Neural crest cell (in vitro differentiated cells): ENCODE measurements at regions not wholly inside any gene's neighbourhood (a gene's known extent, or its start where the extent isn't known, plus 50 kb on each side); places are given as distances from the start of the nearest gene placed in this dataset.

Experiments
- DNase-seq: peaks from one replicate; pipeline ENCODE4 v3.0.0; 2021; ENCODE audit warnings: low read depth, mixed read lengths, low spot score
- H3K27ac Mint-ChIP-seq: one replicate; pipeline ENCODE4 v1.8.0; 2021; ENCODE audit warnings: mild to moderate bottlenecking, mixed read lengths; ENCODE audit not compliant: unreplicated experiment
- H3K27me3 Mint-ChIP-seq: 2 replicates; pipeline ENCODE4 v1.8.0; 2021; ENCODE audit warnings: low read depth, mild to moderate bottlenecking, mixed read lengths
- H3K36me3 Mint-ChIP-seq: 2 replicates; pipeline ENCODE4 v1.8.0; 2021; ENCODE audit warnings: low read depth, mild to moderate bottlenecking, mixed read lengths
- H3K4me1 Mint-ChIP-seq: 2 replicates; pipeline ENCODE4 v1.8.0; 2021; ENCODE audit warnings: mixed read lengths
- H3K4me3 Mint-ChIP-seq: one replicate; pipeline ENCODE4 v1.8.0; 2021; ENCODE audit warnings: mild to moderate bottlenecking, mixed read lengths
- H3K9me3 Mint-ChIP-seq: 2 replicates; pipeline ENCODE4 v1.8.0; 2021; ENCODE audit warnings: mixed read lengths
- TF ChIP-seq, protein P1 (sequence below): fragments of 200-600 bp; sonication (generic); conservative IDR thresholded peaks from 2 replicates; pipeline ENCODE4 v1.5.0; 2021; ENCODE audit warnings: antibody characterized with exemption, mild to moderate bottlenecking

DNA sequence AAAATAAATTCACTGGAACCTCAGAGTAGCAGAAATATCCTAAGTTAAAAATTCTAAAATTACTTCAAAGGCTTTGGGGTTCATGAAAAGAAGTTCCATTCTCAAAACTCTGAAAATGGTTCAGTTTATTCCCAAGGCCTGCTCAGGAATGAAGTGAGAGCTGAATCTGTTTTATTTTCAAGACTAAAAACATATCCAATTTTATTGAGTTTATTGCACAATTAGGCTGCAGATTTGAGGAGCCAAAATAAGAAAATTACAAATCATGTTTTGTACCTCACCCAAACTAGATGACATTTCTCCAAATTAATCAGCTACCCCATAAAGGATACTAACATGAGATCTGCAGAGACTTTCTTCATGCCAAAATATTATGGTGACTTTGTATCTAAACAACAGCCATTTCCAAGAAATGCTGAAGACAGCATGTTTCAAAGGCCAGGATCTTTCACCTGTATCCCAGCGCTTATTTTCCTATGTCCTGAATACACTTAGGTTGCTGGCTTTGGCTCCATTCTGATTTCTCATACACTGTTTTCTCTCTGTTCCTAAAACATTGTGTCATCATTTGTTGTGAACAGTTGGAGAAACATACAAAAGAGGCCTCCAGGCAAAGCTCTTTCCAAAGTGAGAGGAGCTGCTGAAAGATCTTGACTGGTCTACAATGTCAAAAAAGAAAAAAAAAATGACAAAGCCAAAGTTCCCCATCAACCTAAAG is 85.7 kb upstream of the F13A1 start:
- Mint-ChIP-seq H3K27me3 (no peaks in the 10 kb centered on the region), H3K36me3 (no peaks in the 10 kb centered on the region), H3K4me3 (no peak overlapping the region), H3K4me1 (no peaks in the 10 kb centered on the region), H3K27ac (no peak overlapping the region), H3K9me3 (peaks cover 2% of the 10 kb centered on the region)
- no peak for DNase-seq
- TF ChIP-seq, protein P1, sequence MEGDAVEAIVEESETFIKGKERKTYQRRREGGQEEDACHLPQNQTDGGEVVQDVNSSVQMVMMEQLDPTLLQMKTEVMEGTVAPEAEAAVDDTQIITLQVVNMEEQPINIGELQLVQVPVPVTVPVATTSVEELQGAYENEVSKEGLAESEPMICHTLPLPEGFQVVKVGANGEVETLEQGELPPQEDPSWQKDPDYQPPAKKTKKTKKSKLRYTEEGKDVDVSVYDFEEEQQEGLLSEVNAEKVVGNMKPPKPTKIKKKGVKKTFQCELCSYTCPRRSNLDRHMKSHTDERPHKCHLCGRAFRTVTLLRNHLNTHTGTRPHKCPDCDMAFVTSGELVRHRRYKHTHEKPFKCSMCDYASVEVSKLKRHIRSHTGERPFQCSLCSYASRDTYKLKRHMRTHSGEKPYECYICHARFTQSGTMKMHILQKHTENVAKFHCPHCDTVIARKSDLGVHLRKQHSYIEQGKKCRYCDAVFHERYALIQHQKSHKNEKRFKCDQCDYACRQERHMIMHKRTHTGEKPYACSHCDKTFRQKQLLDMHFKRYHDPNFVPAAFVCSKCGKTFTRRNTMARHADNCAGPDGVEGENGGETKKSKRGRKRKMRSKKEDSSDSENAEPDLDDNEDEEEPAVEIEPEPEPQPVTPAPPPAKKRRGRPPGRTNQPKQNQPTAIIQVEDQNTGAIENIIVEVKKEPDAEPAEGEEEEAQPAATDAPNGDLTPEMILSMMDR = no peak

DNA sequence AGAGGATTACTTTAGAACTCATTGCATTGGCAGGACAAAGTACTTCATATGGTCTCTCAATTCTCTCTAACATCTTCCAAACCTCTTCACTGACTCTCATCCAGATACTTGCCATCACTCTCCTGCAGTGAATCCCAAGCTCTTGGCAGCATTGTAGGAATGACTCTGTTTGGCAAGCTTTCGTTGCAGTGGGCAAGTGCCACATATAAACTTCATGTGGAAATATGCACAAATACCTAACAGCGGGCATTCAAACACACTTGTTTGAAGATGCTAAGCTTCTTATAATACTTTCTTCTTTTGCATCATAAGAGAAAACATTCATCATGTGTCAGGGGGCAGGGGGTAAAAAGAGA is 86.2 kb upstream of the F13A1 start:
- DNase-seq = no peak
- no peak overlapping the region for H3K27ac Mint-ChIP-seq
- H3K36me3 Mint-ChIP-seq = no peaks in the 10 kb centered on the region
- H3K9me3 Mint-ChIP-seq = no peaks in the 10 kb centered on the region
- TF ChIP-seq, protein P1 = no peak
- no peak overlapping the region for H3K4me3 Mint-ChIP-seq
- no peaks in the 10 kb centered on the region for H3K4me1 Mint-ChIP-seq
- H3K27me3 Mint-ChIP-seq = no peaks in the 10 kb centered on the region

DNA sequence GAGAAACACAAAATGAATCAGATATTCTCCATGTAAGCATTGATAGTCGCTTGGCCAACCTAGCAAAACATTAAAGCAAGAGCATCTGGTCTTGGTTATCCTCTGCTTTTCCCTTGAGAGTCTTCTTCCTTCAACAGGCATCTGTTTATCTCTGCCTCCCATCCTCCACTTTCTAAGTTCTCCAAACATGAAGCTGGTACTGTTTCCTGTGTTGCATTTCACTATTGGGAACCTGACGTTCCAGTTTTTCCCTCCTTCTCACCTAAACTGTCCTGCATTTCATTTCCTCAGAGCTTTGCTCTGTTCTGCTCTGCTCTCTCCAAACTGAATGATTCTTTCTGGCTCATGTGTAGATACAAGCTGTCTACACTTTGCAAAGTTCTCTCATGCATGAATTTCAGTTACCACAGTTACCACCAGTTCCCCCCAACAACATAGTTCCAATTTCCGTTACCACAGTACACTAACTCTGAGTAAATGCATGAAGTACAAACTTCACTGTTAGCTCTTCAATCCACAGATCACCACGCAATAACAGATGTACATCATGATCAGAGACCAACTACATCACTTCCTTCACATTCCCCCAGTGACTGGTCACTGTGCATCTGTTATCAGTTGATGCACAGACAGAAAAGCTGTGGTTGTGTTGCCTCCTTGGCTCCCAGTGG is 86.7 kb upstream of the F13A1 start:
- H3K27ac Mint-ChIP-seq = no peak overlapping the region
- no peaks in the 10 kb centered on the region for H3K36me3 Mint-ChIP-seq
- DNase-seq = no peak
- no peak overlapping the region for H3K4me3 Mint-ChIP-seq
- H3K27me3 Mint-ChIP-seq = no peaks in the 10 kb centered on the region
- H3K4me1 Mint-ChIP-seq = no peaks in the 10 kb centered on the region
- no peaks in the 10 kb centered on the region for H3K9me3 Mint-ChIP-seq
- TF ChIP-seq, protein P1 = no peak

DNA sequence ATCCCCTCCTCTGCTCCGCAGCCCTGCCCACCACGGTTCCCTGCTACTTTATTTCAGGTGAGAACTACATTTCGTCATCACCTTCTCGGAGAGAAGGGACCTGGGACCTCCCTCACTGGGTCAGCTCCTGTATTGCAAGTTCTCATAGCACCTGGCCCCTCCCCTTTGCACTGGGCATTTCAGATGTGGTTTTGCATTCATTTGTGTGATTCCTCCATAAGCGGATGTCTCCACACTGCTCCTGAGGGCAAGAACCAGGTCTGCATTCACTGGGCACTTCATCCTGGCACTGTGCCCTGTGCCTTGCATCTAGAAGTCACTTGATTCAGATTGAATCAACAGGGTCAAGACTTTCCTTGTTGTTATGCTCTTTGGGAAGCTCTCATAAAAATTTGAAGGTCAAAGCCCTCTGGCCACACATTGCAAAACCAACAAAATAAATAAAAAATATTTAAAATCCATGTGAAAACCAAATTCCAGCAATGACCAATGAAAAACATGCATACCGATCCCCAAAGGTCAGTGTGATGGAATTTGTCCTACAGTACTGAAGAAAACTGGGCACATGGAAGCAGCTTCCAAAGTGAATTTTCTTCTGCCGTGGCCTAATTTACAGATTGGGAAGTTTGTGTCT is 89.1 kb upstream of the F13A1 start:
- no peak for DNase-seq
- Mint-ChIP-seq H3K9me3 (no peaks in the 10 kb centered on the region), H3K4me1 (no peaks in the 10 kb centered on the region), H3K4me3 (no peak overlapping the region), H3K27me3 (no peaks in the 10 kb centered on the region), H3K36me3 (no peaks in the 10 kb centered on the region), H3K27ac (no peak overlapping the region)
- TF ChIP-seq, protein P1 = no peak

DNA sequence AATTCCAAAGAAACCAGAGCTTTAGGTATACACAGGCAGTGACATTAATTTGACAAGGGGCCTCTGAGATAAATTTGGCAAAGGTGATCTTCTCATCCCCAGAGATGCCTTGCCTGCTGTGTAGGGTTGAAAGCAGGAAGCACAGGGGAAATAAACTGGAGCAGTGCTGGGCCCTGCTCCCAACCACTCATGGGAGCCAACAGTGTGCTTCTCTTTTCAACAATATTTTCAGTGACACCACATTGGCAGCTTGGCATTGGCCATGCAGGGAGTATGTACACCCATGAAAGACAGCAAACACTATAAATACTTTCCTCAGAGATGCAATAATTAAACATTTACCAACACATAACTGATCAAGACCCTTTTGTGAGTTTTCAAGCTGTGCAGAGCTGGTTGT is 90.7 kb upstream of the F13A1 start:
- no peak for DNase-seq
- Mint-ChIP-seq H3K9me3 (no peaks in the 10 kb centered on the region), H3K4me3 (no peak overlapping the region), H3K36me3 (no peaks in the 10 kb centered on the region), H3K27me3 (no peaks in the 10 kb centered on the region), H3K4me1 (no peaks in the 10 kb centered on the region), H3K27ac (no peak overlapping the region)
- TF ChIP-seq, protein P1 = no peak
